Vagina (tissue), 2 donors: ENCODE measurements at regions not wholly inside any gene's neighbourhood (a gene's known extent, or its start where the extent isn't known, plus 50 kb on each side); places are given as distances from the start of the nearest gene placed in this dataset.
"Not testable (repeated sequence)": the region's sequence is repeated elsewhere in the genome, so short reads cannot be mapped to it uniquely, and the experiment has no call there.

Experiments
- DNase-seq, 2 donors: peaks; one replicate each; pipeline ENCODE4 v3.0.0-alpha.2; 2017; ENCODE audit errors: extremely low spot score in 2 of 2
- H3K27ac ChIP-seq: fragments of 200-600 bp; sonication (generic); one replicate; pipeline ENCODE4 v1.5.1; 2019
- H3K27me3 ChIP-seq: fragments of 200-600 bp; sonication (generic); one replicate; pipeline ENCODE4 v1.5.1; 2019
- H3K36me3 ChIP-seq, 2 donors: fragments of 200-600 bp; sonication (generic); one replicate each; pipeline ENCODE4 v1.5.1; 2017 to 2019
- H3K4me1 ChIP-seq: fragments of 200-600 bp; sonication (generic); one replicate; pipeline ENCODE4 v1.5.1; 2019
- H3K4me3 ChIP-seq, 2 donors: fragments of 200-600 bp; sonication (generic); 1 replicate in 1 of 2; 2 replicates in 1 of 2; pipeline ENCODE4 v1.5.1; 2016 to 2019
- H3K9me3 ChIP-seq: fragments of 200-600 bp; sonication (generic); one replicate; pipeline ENCODE4 v1.5.1; 2019
- CTCF ChIP-seq, 3 experiments: fragments of 450-650 bp in 2 of 3; fragments of 200-600 bp in 1 of 3; sonication (generic) in 1 of 3; IDR thresholded peaks; one replicate each; pipeline ENCODE4 v1.5.1; 2017 to 2019; ENCODE audit warnings: antibody characterized with exemption in 3 of 3, mild to moderate bottlenecking in 2 of 3, moderate library complexity in 2 of 3
- POLR2A ChIP-seq, 2 donors: fragments of 450-650 bp; IDR thresholded peaks; one replicate each; pipeline ENCODE4 v1.6.1; 2017; ENCODE audit warnings: antibody characterized with exemption in 2 of 2, mild to moderate bottlenecking in 2 of 2, moderate library complexity in 2 of 2
- POLR2AphosphoS5 ChIP-seq, 2 donors: sonication (generic); formaldehyde crosslinking; IDR thresholded peaks; one replicate each; pipeline ENCODE4 v1.9.0; 2017; ENCODE audit warnings: antibody characterized with exemption in 2 of 2, mild to moderate bottlenecking in 2 of 2, low read depth in 1 of 2; ENCODE audit not compliant: insufficient read depth in 1 of 2
- intact Hi-C: fragments of 100-400 bp; cut with DNase I; formaldehyde crosslinking; loops from one replicate; pipeline ENCODE4 v1.15.1; 2023

DNA sequence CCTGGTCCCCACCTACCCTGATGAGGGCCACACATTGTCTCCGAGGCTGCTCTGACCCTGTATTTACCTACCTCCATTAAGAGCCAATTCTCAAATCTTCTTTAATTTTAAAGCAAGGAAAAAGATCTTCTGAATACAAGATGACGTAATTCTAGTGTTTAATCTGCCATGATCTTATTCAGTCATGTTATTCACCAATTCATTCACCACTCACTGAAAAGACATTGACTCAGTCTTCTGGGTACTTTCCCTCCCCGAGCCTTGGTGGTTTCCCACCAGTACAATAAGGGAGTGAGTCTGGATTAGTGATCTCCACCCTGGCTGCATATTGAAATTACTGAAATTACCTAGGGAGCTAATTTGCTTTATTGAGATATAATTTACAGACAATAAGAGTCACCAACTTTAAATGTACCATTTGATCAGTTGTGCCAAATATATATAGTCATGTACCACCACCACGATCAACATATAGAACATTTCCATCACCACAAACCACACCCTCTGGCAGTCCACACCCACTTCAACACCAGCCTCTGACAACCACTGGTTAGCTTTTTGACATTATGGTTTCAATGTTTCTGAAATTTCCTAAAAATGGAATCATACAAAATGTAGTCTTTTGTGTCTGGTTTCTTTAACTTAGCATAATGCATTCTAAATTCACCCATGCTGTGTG is 117.5 kb upstream of the UNC5B start:
- H3K27ac ChIP-seq: no peak overlapping the region
- H3K27me3 ChIP-seq: no peaks in the 10 kb centered on the region
- DNase-seq: no peak
- H3K9me3 ChIP-seq: no peaks in the 10 kb centered on the region
- intact Hi-C loops: no loop called here
- no peak overlapping the region for H3K4me3 ChIP-seq
- H3K36me3 ChIP-seq: no peaks in the 10 kb centered on the region
- TF ChIP-seq CTCF (IDR thresholded peaks at IDR 0.05): no peak
- no peaks in the 10 kb centered on the region for H3K4me1 ChIP-seq

- H3K27me3 ChIP-seq: no peaks in the 10 kb centered on the region
- H3K36me3 ChIP-seq: no peaks in the 10 kb centered on the region
- H3K4me1 ChIP-seq: no peaks in the 10 kb centered on the region
- H3K4me3 ChIP-seq: no peak overlapping the region
- no peak for DNase-seq
- TF ChIP-seq POLR2A (IDR thresholded peaks at IDR 0.05): no peak
- TF ChIP-seq POLR2AphosphoS5 (IDR thresholded peaks at IDR 0.05; ENCODE audit: insufficient read depth in 1 of 2, low read depth in 1 of 2): no peak
- no peak for TF ChIP-seq CTCF (IDR thresholded peaks at IDR 0.05)
- intact Hi-C loops: no loop called here
- no peaks in the 10 kb centered on the region for H3K9me3 ChIP-seq
- no peak overlapping the region for H3K27ac ChIP-seq
These were observed 112.5 kb upstream of the UNC5B start for GRCh38 chr10:71099731-71100361.

GRCh38 chr10:71103961-71104360 is 108.4 kb upstream of the UNC5B start:
- intact Hi-C loops: no loop called here
- no peaks in the 10 kb centered on the region for H3K36me3 ChIP-seq
- no peaks in the 10 kb centered on the region for H3K9me3 ChIP-seq
- DNase-seq: no peak
- no peaks in the 10 kb centered on the region for H3K4me1 ChIP-seq
- H3K27ac ChIP-seq: no peak overlapping the region
- H3K4me3 ChIP-seq: no peak overlapping the region
- H3K27me3 ChIP-seq: no peaks in the 10 kb centered on the region
- no peak for TF ChIP-seq CTCF (IDR thresholded peaks at IDR 0.05)
- TF ChIP-seq POLR2A (IDR thresholded peaks at IDR 0.05): no peak
- no peak for TF ChIP-seq POLR2AphosphoS5 (IDR thresholded peaks at IDR 0.05; ENCODE audit: insufficient read depth in 1 of 2, low read depth in 1 of 2)

DNA sequence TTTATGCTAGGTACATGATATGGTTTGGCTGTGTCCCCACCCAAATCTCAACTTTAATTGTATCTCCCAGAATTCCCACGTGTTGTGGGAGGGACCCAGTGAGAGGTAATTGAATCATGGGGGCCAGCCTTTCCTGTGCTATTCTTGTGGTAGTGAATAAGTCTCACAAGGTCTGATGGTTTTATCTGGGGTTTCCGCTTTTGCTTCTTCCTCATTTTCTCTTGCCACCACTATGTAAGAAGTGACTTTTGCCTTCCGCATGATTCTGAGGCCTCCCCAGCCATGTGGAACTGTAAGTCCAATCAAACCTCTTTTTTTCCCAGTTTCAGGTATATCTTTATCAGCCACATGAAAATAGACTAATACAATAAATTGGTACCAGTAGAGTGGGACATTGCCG is 106.2 kb upstream of the UNC5B start:
- intact Hi-C loops: not testable (repeated sequence)

DNA sequence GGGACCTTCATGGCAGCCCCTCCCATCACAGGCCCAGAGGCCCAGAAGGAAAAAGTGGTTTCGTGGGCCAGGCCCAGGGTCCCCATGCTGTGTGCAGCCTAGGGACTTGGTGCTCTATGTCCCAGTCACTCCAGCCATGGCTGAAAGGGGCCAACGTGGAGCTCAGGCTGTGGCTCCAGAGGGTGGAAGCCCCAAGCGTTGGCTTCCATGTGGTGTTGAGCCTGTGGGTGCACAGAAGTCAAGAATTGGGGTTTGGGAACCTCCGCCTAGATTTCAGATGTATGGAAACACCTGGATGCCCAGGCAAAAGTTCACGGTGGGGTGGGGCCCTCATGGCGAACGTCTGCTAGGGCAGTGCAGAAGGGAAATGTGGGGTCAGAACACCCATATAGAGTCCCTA is 105.3 kb upstream of the UNC5B start:
- intact Hi-C loops, DNase-seq, H3K9me3 ChIP-seq, H3K4me3 ChIP-seq, H3K27me3 ChIP-seq, H3K36me3 ChIP-seq, H3K4me1 ChIP-seq, H3K27ac ChIP-seq: not testable (repeated sequence)

More for the DNA sequence above, 106.2 kb upstream of the UNC5B start:
- H3K27me3 ChIP-seq, H3K9me3 ChIP-seq, H3K27ac ChIP-seq, H3K36me3 ChIP-seq, DNase-seq, H3K4me1 ChIP-seq, H3K4me3 ChIP-seq: not testable (repeated sequence)

DNA sequence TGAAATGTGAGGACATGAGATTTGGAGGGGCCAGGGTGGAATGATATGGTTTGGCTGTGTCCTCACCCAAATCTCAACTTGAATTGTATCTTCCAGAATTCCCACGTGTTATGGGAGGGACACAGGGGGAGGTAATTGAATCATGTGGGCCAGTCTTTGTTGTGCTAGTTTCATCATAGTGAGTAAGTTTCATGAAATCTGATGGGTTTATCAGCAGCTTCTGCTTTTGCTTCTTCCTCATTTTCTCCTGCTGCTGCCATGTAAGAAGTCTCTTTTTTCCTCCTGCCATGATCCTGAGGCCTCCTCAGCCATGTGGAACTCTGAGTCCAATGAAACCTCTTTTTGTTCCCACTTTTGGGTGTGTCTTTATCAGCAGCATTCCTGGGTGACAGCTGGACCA is 104.3 kb upstream of the UNC5B start:
- H3K27me3 ChIP-seq, H3K27ac ChIP-seq, intact Hi-C loops, H3K36me3 ChIP-seq, DNase-seq, H3K9me3 ChIP-seq, H3K4me1 ChIP-seq, H3K4me3 ChIP-seq: not testable (repeated sequence)
